AG09319 (cell line): ENCODE measurements at regions not wholly inside any gene's neighbourhood (a gene's known extent, or its start where the extent isn't known, plus 50 kb on each side); places are given as distances from the start of the nearest gene placed in this dataset.

Source experiments
- DNase-seq: peaks from one replicate; pipeline ENCODE4 v3.0.0-alpha.2; 2010; ENCODE audit warnings: low read depth; ENCODE audit errors: extremely low read depth
- TF ChIP-seq, protein P1 (sequence below): IDR thresholded peaks from 2 replicates; pipeline ENCODE4 v1.5.1; 2011; ENCODE audit warnings: low read depth, mild to moderate bottlenecking, inconsistent platforms, low read length, moderate library complexity

DNA sequence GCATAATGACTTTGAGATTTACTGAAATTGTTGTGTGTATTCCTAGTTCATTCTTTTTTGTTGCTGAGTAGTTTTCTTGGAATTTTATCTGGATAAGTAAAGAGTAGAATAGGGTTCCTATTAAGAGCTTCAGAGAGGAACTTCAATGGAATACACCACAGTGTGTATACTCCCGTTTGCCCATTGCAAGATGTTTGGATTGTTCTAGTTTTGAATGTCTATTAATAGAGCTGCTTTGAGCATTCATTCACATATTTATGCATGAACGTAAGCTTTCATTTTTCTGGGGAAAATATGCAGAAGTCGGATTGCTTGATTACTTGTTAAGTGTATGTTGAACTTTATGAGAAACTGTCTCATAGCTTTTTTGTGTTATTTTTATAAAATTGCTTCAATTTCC, 580.5 kb downstream of the OTOL1 start:
- TF ChIP-seq, protein P1, sequence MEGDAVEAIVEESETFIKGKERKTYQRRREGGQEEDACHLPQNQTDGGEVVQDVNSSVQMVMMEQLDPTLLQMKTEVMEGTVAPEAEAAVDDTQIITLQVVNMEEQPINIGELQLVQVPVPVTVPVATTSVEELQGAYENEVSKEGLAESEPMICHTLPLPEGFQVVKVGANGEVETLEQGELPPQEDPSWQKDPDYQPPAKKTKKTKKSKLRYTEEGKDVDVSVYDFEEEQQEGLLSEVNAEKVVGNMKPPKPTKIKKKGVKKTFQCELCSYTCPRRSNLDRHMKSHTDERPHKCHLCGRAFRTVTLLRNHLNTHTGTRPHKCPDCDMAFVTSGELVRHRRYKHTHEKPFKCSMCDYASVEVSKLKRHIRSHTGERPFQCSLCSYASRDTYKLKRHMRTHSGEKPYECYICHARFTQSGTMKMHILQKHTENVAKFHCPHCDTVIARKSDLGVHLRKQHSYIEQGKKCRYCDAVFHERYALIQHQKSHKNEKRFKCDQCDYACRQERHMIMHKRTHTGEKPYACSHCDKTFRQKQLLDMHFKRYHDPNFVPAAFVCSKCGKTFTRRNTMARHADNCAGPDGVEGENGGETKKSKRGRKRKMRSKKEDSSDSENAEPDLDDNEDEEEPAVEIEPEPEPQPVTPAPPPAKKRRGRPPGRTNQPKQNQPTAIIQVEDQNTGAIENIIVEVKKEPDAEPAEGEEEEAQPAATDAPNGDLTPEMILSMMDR = no peak
- no peak for DNase-seq

DNA sequence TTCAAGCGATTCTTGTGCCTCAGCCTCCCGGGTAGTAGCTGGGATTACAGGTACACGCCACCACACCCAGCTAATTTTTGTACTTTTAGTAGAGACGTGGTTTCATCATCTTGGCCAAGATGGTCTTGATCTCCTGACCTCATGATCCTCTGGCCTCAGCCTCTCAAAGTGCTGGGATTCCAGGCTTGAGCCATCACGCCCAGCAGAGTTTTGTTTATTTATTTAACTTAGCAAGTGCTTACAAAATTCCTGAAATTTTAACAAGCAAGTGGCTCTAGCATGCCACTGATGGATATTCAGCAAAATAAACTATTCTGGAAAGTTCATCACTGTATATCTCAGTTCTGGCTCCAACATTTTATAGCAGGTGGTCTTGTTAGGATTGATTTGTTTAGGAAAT, 585.9 kb downstream of the OTOL1 start:
- DNase-seq = no peak
- TF ChIP-seq, protein P1 = no peak

DNA sequence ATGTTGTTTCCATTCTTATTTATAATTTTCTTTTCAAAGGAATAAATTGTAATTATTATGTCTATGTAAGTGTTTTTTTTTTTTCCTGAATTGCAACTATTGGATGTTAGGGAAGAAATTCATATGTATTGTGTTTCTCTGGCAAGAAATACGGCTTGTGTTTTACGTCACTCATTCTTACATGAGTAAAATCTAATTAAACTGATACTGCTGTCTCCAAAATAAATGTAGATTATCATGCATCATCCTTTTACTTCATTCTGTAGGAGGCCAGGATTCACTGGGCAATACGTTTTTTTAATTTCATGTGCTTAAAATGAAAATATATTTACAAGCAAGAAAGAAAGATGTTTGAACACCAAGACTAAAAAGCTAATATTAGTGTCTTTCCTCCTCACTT, 590.8 kb downstream of the OTOL1 start:
- TF ChIP-seq, protein P1 = no peak
- no peak for DNase-seq

DNA sequence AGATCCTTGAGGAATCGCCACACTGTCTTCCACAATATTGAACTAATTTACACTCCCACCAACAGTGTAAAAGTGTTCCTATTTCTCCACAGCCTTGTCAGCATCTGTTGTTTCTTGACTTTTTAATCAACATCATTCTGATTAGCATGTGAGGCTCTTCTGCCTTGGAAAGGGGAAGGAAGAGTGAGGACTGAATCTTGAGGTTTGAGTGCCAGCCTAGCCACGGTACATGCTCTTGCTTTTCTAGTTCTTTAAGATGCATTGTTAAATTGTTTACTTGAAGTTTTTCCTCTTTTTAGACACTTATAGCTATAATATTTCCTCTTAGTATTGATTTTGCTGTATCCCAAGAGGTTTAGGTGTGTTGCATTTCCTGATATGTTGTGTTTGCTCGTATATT, 596.1 kb downstream of the OTOL1 start:
- TF ChIP-seq, protein P1 = no peak
- no peak for DNase-seq

DNA sequence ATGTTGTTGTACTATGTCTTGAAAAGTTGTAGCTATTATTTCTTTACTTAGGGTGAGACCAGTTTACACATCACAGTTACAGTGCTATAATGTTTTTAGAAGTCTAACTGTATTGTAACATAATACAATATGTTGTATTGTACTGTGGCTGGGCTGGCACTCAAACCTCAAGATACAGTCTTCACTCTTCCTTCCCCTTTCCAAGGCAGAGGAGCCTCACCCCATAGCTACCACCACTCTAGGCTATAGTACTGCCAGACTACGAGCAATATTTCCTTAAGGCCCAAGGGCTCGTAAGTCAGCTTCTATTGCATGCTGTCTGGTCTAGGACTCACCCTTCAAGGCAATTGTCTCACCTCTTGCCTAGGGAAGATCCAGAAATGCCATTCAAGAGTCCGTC, 597.7 kb downstream of the OTOL1 start:
- no peak for DNase-seq
- TF ChIP-seq, protein P1 = no peak

DNA sequence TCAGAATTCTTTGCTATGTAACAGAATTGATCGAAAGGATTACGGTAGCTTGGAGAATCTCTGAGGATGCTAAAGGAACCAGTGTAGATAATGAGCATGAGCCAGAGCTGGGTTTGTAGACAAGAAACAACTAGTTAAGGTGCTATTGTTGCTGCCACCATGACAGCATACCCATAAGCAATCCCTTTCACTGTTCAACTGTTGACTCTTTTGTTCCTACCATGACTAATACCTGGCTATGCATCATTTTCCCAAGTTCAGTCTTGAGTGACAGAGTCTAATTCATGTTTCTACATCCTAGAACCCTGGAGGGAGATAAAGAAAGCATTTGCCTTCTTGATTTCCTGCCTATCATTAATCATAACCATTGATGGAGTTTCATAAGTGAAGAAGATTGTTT, 600.3 kb downstream of the OTOL1 start:
- TF ChIP-seq, protein P1 = no peak
- DNase-seq = no peak

DNA sequence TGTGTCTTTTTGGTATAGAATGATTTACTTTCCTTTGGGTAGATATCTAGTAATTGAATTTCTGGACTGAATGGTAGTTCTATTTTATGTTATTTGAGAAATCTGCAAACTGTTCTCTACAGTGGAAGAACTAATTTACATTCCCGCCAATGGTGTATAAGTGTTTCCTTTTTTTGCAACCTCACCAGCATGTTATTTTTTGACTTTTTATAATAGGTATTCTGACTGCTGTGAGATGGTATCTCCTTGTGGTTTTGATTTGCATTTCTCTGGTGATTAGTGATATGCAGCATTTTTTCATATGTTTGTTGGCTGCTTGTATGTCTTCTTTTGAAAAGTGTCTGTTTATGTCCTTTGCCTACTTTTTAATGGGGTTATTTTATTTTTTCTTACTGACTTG, 607.2 kb downstream of the OTOL1 start:
- DNase-seq = no peak
- TF ChIP-seq, protein P1 = no peak

DNA sequence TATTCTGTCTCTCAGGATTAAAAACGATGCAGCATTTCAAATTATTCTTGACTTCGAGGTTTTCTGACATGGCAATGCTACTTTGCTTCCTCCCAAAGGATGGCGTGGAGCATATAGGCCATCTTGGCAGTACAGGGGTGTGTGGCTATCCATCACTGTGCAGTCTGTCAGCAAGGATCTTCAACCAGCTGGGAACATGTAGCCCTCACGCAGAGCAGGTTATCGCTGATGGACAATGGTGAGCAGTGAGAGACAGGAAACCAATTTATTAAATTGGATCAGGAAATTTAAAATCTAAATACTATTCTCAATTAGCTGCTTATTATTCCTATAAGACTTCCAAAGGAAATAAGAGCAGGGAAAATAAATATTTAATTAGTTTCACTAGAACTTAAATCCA, 615.3 kb downstream of the OTOL1 start:
- TF ChIP-seq, protein P1 = no peak
- DNase-seq = no peak
